ENCODE measurements at regions not wholly inside any gene's neighbourhood (a gene's known extent, or its start where the extent isn't known, plus 50 kb on each side); places are given as distances from the start of the nearest gene placed in this dataset.

GRCh38 chr9:33682551-33682950 is 112.8 kb upstream of the PRSS3 start:
- Histone ChIP-seq H3K9ac (ENCODE audit: low read length) (no peak overlapping the region), H4K20me1 (ENCODE audit: low read length) (no peaks in the 10 kb centered on the region), H3K4me1 (ENCODE audit: insufficient read depth, low read length) (no peaks in the 10 kb centered on the region), H3K9me3 (ENCODE audit: low read length) (no peaks in the 10 kb centered on the region), H3K27ac (ENCODE audit: low read length) (no peak overlapping the region), H3K4me2 (ENCODE audit: low read length) (no peak overlapping the region), H3K79me2 (ENCODE audit: low read length) (no peaks in the 10 kb centered on the region), H3F3A (ENCODE audit: low read length, unreplicated experiment) (no peaks in the 10 kb centered on the region), H3K27me3 (ENCODE audit: low read length) (no peaks in the 10 kb centered on the region), H3K36me3 (ENCODE audit: low read depth, low read length) (no peaks in the 10 kb centered on the region), H2AFZ (ENCODE audit: low read length) (no peak overlapping the region), H3K9me2 (replicated peaks; ENCODE audit: low read length) (no peaks in the 10 kb centered on the region), H3K4me3 (ENCODE audit: low read length) (no peak overlapping the region)
- CTCF ChIA-PET = no interaction called here
- intact Hi-C loops (cut with micrococcal nuclease) = no loop called here
- ATAC-seq (no peak), DNase-seq (no peak)
- POLR2A ChIA-PET (ENCODE audit: unreplicated experiment) = no interaction called here
- no peak for TF ChIP-seq EZH2phosphoT487 (IDR thresholded peaks at IDR 0.05; ENCODE audit: borderline replicate concordance, low read length)
- BruUV-seq (replicated peaks) = no TSS peak

- POLR2A ChIA-PET (ENCODE audit: unreplicated experiment) = no interaction called here
- DNase-seq = no peak
These were observed 110.5 kb upstream of the PRSS3 start for GRCh38 chr9:33684831-33685230.

GRCh38 chr9:33686942-33687341 is 108.4 kb upstream of the PRSS3 start:
- Histone ChIP-seq H3K4me3 (ENCODE audit: low read length) (no peak overlapping the region), H3K36me3 (ENCODE audit: low read depth, low read length) (no peaks in the 10 kb centered on the region), H3K9me2 (replicated peaks; ENCODE audit: low read length) (no peaks in the 10 kb centered on the region), H3K4me2 (ENCODE audit: low read length) (no peak overlapping the region), H3K27ac (ENCODE audit: low read length) (no peak overlapping the region), H3K4me1 (ENCODE audit: insufficient read depth, low read length) (no peaks in the 10 kb centered on the region), H3K79me2 (ENCODE audit: low read length) (no peaks in the 10 kb centered on the region), H3K9me3 (ENCODE audit: low read length) (no peaks in the 10 kb centered on the region), H4K20me1 (ENCODE audit: low read length) (no peaks in the 10 kb centered on the region), H3F3A (ENCODE audit: low read length, unreplicated experiment) (no peaks in the 10 kb centered on the region), H2AFZ (ENCODE audit: low read length) (no peak overlapping the region), H3K27me3 (ENCODE audit: low read length) (no peaks in the 10 kb centered on the region), H3K9ac (ENCODE audit: low read length) (no peak overlapping the region)
- ChIA-PET CTCF (no interaction called here), POLR2A (ENCODE audit: unreplicated experiment) (no interaction called here)
- no peak for DNase-seq
- intact Hi-C loops (cut with micrococcal nuclease) = no loop called here
- TF ChIP-seq EZH2 (IDR thresholded peaks at IDR 0.05; ENCODE audit: low read length, unreplicated experiment) (no peak), EZH2phosphoT487 (IDR thresholded peaks at IDR 0.05; ENCODE audit: borderline replicate concordance, low read length) (no peak), CTCF (conservative IDR thresholded peaks at IDR 0.05; ENCODE audit: low read depth, low read length) (no peak)
- BruUV-seq (replicated peaks) = no TSS peak
- ATAC-seq = no peak

More at GRCh38 chr9:33684831-33685230, 110.5 kb upstream of the PRSS3 start:
- no TSS peak for BruUV-seq (replicated peaks)
- CTCF ChIA-PET = no interaction called here
- Histone ChIP-seq H3K27ac (ENCODE audit: low read length) (no peak overlapping the region), H3F3A (ENCODE audit: low read length, unreplicated experiment) (no peaks in the 10 kb centered on the region), H3K27me3 (ENCODE audit: low read length) (no peaks in the 10 kb centered on the region), H3K4me3 (ENCODE audit: low read length) (no peak overlapping the region), H4K20me1 (ENCODE audit: low read length) (no peaks in the 10 kb centered on the region), H3K9me3 (ENCODE audit: low read length) (no peaks in the 10 kb centered on the region), H3K36me3 (ENCODE audit: low read depth, low read length) (no peaks in the 10 kb centered on the region), H3K79me2 (ENCODE audit: low read length) (no peaks in the 10 kb centered on the region), H2AFZ (ENCODE audit: low read length) (no peak overlapping the region), H3K4me2 (ENCODE audit: low read length) (no peak overlapping the region), H3K4me1 (ENCODE audit: insufficient read depth, low read length) (no peaks in the 10 kb centered on the region), H3K9ac (ENCODE audit: low read length) (no peak overlapping the region), H3K9me2 (replicated peaks; ENCODE audit: low read length) (no peaks in the 10 kb centered on the region)
- no peak for ATAC-seq
- TF ChIP-seq EZH2phosphoT487 (IDR thresholded peaks at IDR 0.05; ENCODE audit: borderline replicate concordance, low read length) (no peak), EZH2 (IDR thresholded peaks at IDR 0.05; ENCODE audit: low read length, unreplicated experiment) (no peak), CTCF (conservative IDR thresholded peaks at IDR 0.05; ENCODE audit: low read depth, low read length) (no peak)
- intact Hi-C loops (cut with micrococcal nuclease) = no loop called here
